SK-N-SH (cell line): ENCODE measurements at regions not wholly inside any gene's neighbourhood (a gene's known extent, or its start where the extent isn't known, plus 50 kb on each side); places are given as distances from the start of the nearest gene placed in this dataset.

Experiments
- CTCF ChIA-PET: fragments of 300-600, 350-600 bp; formaldehyde crosslinking; extraction: SDS; loops from one replicate; lab custom pipeline; 2021; lab: Yijun Ruan, JAX
- POLR2A ChIA-PET: fragments of 350-600 bp; sonication (Branson Sonifier 250); formaldehyde crosslinking; extraction: SDS; loops from one replicate; lab custom pipeline; 2020; ENCODE audit warnings: antibody characterized with exemption, inconsistent platforms; lab: Yijun Ruan, JAX
- DNase-seq: peaks from one replicate; pipeline ENCODE4 v3.0.0; 2012
- H2AFZ ChIP-seq: fragments of 200-600 bp; sonication (generic); 2 replicates; pipeline ENCODE4 v1.8.1; 2016; ENCODE audit warnings: antibody characterized with exemption, mild to moderate bottlenecking, low read depth
- H3F3A ChIP-seq: fragments of 200-600 bp; sonication (generic); replicated peaks from 2 replicates; pipeline ENCODE3; 2016; ENCODE audit warnings: antibody characterized with exemption, mild to moderate bottlenecking; ENCODE audit not compliant: insufficient read depth
- H3K27ac ChIP-seq, 2 experiments: fragments of 200-500 bp in 1 of 2; fragments of 200-600 bp in 1 of 2; sonication (Bioruptor generic) in 1 of 2; sonication (generic), shearing (Covaris generic) in 1 of 2; 2 replicates each; pipeline versions ENCODE4 v1.5.1 to v1.6.1; 2014 to 2016; ENCODE audit warnings: low read depth in 2 of 2, inconsistent platforms in 1 of 2, low read length in 1 of 2, mild to moderate bottlenecking in 1 of 2, mixed read lengths in 1 of 2
- H3K27me3 ChIP-seq: fragments of 200-600 bp; sonication (generic), shearing (Covaris generic); 2 replicates; pipeline ENCODE4 v1.6.1; 2016; ENCODE audit warnings: mixed run types; ENCODE audit not compliant: insufficient read depth
- H3K36me3 ChIP-seq, 2 experiments: fragments of 200-500 bp in 1 of 2; fragments of 200-600 bp in 1 of 2; sonication (Bioruptor generic) in 1 of 2; sonication (generic) in 1 of 2; replicated peaks in 1 of 2; 2 replicates each; pipeline versions ENCODE3 to v1.5.1; 2014 to 2016; ENCODE audit warnings: low read length in 1 of 2, mild to moderate bottlenecking in 1 of 2; ENCODE audit not compliant: insufficient read depth in 2 of 2, control insufficient read depth in 1 of 2
- H3K4me1 ChIP-seq, 2 experiments: fragments of 200-500 bp in 1 of 2; fragments of 200-600 bp in 1 of 2; sonication (Bioruptor generic) in 1 of 2; sonication (generic), shearing (Covaris generic) in 1 of 2; 2 replicates each; pipeline versions ENCODE4 v1.5.1 to v1.6.1; 2014 to 2016; ENCODE audit warnings: low read depth in 1 of 2, low read length in 1 of 2, mixed run types in 1 of 2; ENCODE audit not compliant: insufficient read depth in 2 of 2, control insufficient read depth in 1 of 2
- H3K4me2 ChIP-seq: fragments of 200-600 bp; sonication (generic), shearing (Covaris generic); 2 replicates; pipeline ENCODE4 v1.6.1; 2017; ENCODE audit warnings: mixed run types
- H3K4me3 ChIP-seq, 2 experiments: fragments of 200-500 bp in 1 of 2; fragments of 200-600 bp in 1 of 2; sonication (Bioruptor generic) in 1 of 2; sonication (generic), shearing (Covaris generic) in 1 of 2; 2 replicates each; pipeline versions ENCODE4 v1.5.1 to v1.8.1; 2014 to 2016; ENCODE audit warnings: low read depth in 2 of 2, inconsistent platforms in 1 of 2, low read length in 1 of 2, mild to moderate bottlenecking in 1 of 2, mixed read lengths in 1 of 2, moderate library complexity in 1 of 2
- H3K79me2 ChIP-seq: fragments of 200-600 bp; sonication (generic); 2 replicates; pipeline ENCODE4 v1.8.1; 2017; ENCODE audit warnings: mild to moderate bottlenecking; ENCODE audit not compliant: insufficient read depth
- H3K9ac ChIP-seq: fragments of 200-600 bp; sonication (generic); 2 replicates; pipeline ENCODE4 v1.6.1; 2017; ENCODE audit warnings: mixed run types
- H3K9me2 ChIP-seq: fragments of 200-600 bp; sonication (generic); 2 replicates; pipeline ENCODE4 v1.6.1; 2017; ENCODE audit warnings: mixed run types
- H3K9me3 ChIP-seq: fragments of 200-600 bp; sonication (generic); 2 replicates; pipeline ENCODE4 v1.6.1; 2017; ENCODE audit warnings: mixed run types, mild to moderate bottlenecking, moderate library complexity
- H4K20me1 ChIP-seq: fragments of 200-600 bp; sonication (generic); 2 replicates; pipeline ENCODE4 v1.6.1; 2017; ENCODE audit warnings: mild to moderate bottlenecking, mixed run types; ENCODE audit not compliant: insufficient read depth
- CHD2 ChIP-seq: fragments of 150-350 bp; IDR thresholded peaks from 2 replicates; pipeline ENCODE4 v1.6.1; 2018; ENCODE audit warnings: low read length; ENCODE audit not compliant: partially characterized antibody
- ELF1 ChIP-seq: IDR thresholded peaks from 2 replicates; pipeline ENCODE4 v1.4.0; 2012
- EP300 ChIP-seq, 2 experiments: IDR thresholded peaks; 2 replicates each; pipeline versions ENCODE4 v1.4.0 to v1.6.1; 2012; ENCODE audit warnings: borderline replicate concordance in 1 of 2, low read depth in 1 of 2, low read length in 1 of 2
- FOSL2 ChIP-seq: IDR thresholded peaks from 2 replicates; pipeline ENCODE4 v1.4.0; 2012; ENCODE audit warnings: low read depth, mild to moderate bottlenecking, moderate library complexity, borderline replicate concordance
- GATA2 ChIP-seq: sonication (generic); formaldehyde crosslinking; IDR thresholded peaks from 2 replicates; pipeline ENCODE4 v1.5.0; 2020; ENCODE audit warnings: mild to moderate bottlenecking, missing genetic modification reagents
- MAX ChIP-seq: IDR thresholded peaks from 2 replicates; pipeline ENCODE4 v1.4.0; 2012; ENCODE audit warnings: low read depth
- NRF1 ChIP-seq: IDR thresholded peaks from 2 replicates; pipeline ENCODE4 v1.6.1; 2012; ENCODE audit warnings: low read depth, mild to moderate bottlenecking, low read length
- POLR2AphosphoS5 ChIP-seq: IDR thresholded peaks from 2 replicates; pipeline ENCODE4 v1.6.1; 2012; ENCODE audit warnings: low read depth, low read length
- RCOR1 ChIP-seq: fragments of 150-350 bp; IDR thresholded peaks from 2 replicates; pipeline ENCODE4 v1.6.1; 2017; ENCODE audit warnings: antibody characterized with exemption, low read length
- REST ChIP-seq: IDR thresholded peaks from 2 replicates; pipeline ENCODE4 v1.6.1; 2012; ENCODE audit warnings: mild to moderate bottlenecking, low read depth, low read length, moderate library complexity
- TCF12 ChIP-seq: IDR thresholded peaks from 2 replicates; pipeline ENCODE4 v1.4.0; 2012
- TEAD4 ChIP-seq: IDR thresholded peaks from 2 replicates; pipeline ENCODE4 v1.4.0; 2012; ENCODE audit warnings: mild to moderate bottlenecking, borderline replicate concordance; ENCODE audit not compliant: insufficient read depth
- WGBS: methylation state at CpG from one replicate; pipeline ENCODE4 v1.1.6; 2017; ENCODE audit warnings: low lambda C conversion rate; 5-methylcytosine and 5-hydroxymethylcytosine counted together
- TF ChIP-seq, protein P1 (sequence below): fragments of 150-350 bp; IDR thresholded peaks from 2 replicates; pipeline ENCODE4 v1.6.1; 2016; ENCODE audit warnings: mild to moderate bottlenecking, low read depth, low read length
- TF ChIP-seq, protein P2 (sequence below): IDR thresholded peaks from 2 replicates; pipeline ENCODE4; 2012

GRCh38 chr1:59055908-59056719 is 240.8 kb upstream of the FGGY start:
- Histone ChIP-seq H3K4me2 (peak overlapping the region; percentile 21; the same call in 1 of the 2 replicates), H3K9me2 (no peaks in the 10 kb centered on the region), H3K9me3 (no peaks in the 10 kb centered on the region), H2AFZ (no peak overlapping the region), H3F3A (no peaks in the 10 kb centered on the region), H3K27ac (peak overlapping the region in 1 of 2 experiments; percentile 70; a peak in 1 of 4 replicates), H3K36me3 (no peaks in the 10 kb centered on the region), H3K9ac (no peak overlapping the region), H4K20me1 (no peaks in the 10 kb centered on the region), H3K27me3 (no peaks in the 10 kb centered on the region), H3K4me1 (peaks cover 20 to 25% of the 10 kb centered on the region in 2 experiments), H3K79me2 (no peaks in the 10 kb centered on the region), H3K4me3 (no peak overlapping the region)
- POLR2A ChIA-PET = no interaction called here
- no peak for TF ChIP-seq ELF1
- TF ChIP-seq CHD2 = peak; percentile 70
- TF ChIP-seq, protein P1, sequence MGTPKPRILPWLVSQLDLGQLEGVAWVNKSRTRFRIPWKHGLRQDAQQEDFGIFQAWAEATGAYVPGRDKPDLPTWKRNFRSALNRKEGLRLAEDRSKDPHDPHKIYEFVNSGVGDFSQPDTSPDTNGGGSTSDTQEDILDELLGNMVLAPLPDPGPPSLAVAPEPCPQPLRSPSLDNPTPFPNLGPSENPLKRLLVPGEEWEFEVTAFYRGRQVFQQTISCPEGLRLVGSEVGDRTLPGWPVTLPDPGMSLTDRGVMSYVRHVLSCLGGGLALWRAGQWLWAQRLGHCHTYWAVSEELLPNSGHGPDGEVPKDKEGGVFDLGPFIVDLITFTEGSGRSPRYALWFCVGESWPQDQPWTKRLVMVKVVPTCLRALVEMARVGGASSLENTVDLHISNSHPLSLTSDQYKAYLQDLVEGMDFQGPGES = no peak
- TF ChIP-seq EP300 (IDR thresholded peaks at IDR 0.05; ENCODE audit: borderline replicate concordance in 1 of 2, low read depth in 1 of 2, low read length in 1 of 2) = peak in 1 of 2 experiments; percentile 83; a peak in 2 of 4 replicates
- TF ChIP-seq FOSL2 = no peak
- TF ChIP-seq RCOR1 = peak; percentile 89
- TF ChIP-seq, protein P2, sequence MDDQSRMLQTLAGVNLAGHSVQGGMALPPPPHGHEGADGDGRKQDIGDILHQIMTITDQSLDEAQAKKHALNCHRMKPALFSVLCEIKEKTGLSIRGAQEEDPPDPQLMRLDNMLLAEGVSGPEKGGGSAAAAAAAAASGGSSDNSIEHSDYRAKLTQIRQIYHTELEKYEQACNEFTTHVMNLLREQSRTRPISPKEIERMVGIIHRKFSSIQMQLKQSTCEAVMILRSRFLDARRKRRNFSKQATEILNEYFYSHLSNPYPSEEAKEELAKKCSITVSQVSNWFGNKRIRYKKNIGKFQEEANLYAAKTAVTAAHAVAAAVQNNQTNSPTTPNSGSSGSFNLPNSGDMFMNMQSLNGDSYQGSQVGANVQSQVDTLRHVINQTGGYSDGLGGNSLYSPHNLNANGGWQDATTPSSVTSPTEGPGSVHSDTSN = 0 out of 2 replicates have a peak, but pooled peaks have one; percentile 11
- no peak for TF ChIP-seq MAX
- peak; percentile 94 for TF ChIP-seq GATA2
- peak; percentile 67 for TF ChIP-seq POLR2AphosphoS5
- TF ChIP-seq NRF1 = no peak
- TF ChIP-seq REST = no peak
- TF ChIP-seq TCF12 = peak; percentile 77
- TF ChIP-seq TEAD4 = 0 out of 2 replicates have a peak, but pooled peaks have one; percentile 20
- DNase-seq = peak; percentile 59
- WGBS = 68% methylated on average over 7 of the region's 7 CpGs
- CTCF ChIA-PET = interaction anchor here (1.0 to 1.7 kb wide), 4 partner anchors 160 to 703 kb away, joined by 3 to 6 read pairs (median 4); no protein-coding TSS in a partner anchor
